HepG2 (cell line): ENCODE measurements at regions not wholly inside any gene's neighbourhood (a gene's known extent, or its start where the extent isn't known, plus 50 kb on each side); places are given as distances from the start of the nearest gene placed in this dataset.

Experiments
- ATAC-seq: fragments of 200-7000 bp; cut with Tn5 transposase; 3 replicates; pipeline ENCODE4 v1.9.1; 2020; ENCODE audit warnings: mild to moderate bottlenecking, moderate library complexity
- BruUV-seq: library from RNA; stranded (reverse); fragments of 400-500 nt; replicated peaks from 2 replicates; lab custom pipeline; 2021; lab: Mats Ljungman, UMichigan
- CTCF ChIA-PET: fragments of 300-600 bp; formaldehyde crosslinking; extraction: SDS; loops from one replicate; lab custom pipeline; 2021; ENCODE audit warnings: low total read pairs, inconsistent platforms, low intra/inter-chr PET ratio; lab: Yijun Ruan, JAX
- POLR2A ChIA-PET: fragments of 350-600 bp; sonication (Branson Sonifier 250); formaldehyde crosslinking; loops from one replicate; lab custom pipeline; 2020; ENCODE audit warnings: antibody characterized with exemption, inconsistent platforms; lab: Yijun Ruan, JAX
- DNase-seq: peaks from one replicate; pipeline ENCODE4 v3.0.0-alpha.2; 2015; ENCODE audit warnings: low spot score
- FAIRE-seq: peaks from 3 replicates; lab custom pipeline; 2011; peaks lifted over from hg19 to GRCh38; lab: Jason Lieb, UNC
- H2AFZ ChIP-seq: one replicate; pipeline ENCODE4 v1.6.1; 2011; ENCODE audit warnings: low read length, inconsistent platforms
- H3K27ac ChIP-seq: fragments of 300-600 bp; 3 replicates; pipeline ENCODE4 v1.8.0; 2011; ENCODE audit warnings: mixed run types, mild to moderate bottlenecking, mixed read lengths, low read length, inconsistent platforms; ENCODE audit not compliant: insufficient read depth; ENCODE audit errors: extremely low read length
- H3K27me3 ChIP-seq, 2 experiments: fragments of 200-600 bp in 1 of 2; 2 replicates in 1 of 2; 3 replicates in 1 of 2; pipeline versions ENCODE4 v1.6.0 to v1.8.0; 2011; ENCODE audit warnings: low read length in 2 of 2, mild to moderate bottlenecking in 2 of 2, moderate library complexity in 2 of 2, inconsistent platforms in 1 of 2; ENCODE audit not compliant: insufficient read depth in 2 of 2, control insufficient read depth in 1 of 2
- H3K36me3 ChIP-seq, 2 experiments: fragments of 200-600 bp in 1 of 2; replicated peaks in 1 of 2; 2 replicates in 1 of 2; 3 replicates in 1 of 2; pipeline versions ENCODE4 v1.5.1 to v1.8.0; 2011; ENCODE audit warnings: low read length in 2 of 2, inconsistent platforms in 1 of 2; ENCODE audit not compliant: insufficient read depth in 2 of 2, control insufficient read depth in 1 of 2
- H3K4me1 ChIP-seq: 2 replicates; pipeline ENCODE4 v1.5.1; 2012; ENCODE audit warnings: low read length, inconsistent platforms; ENCODE audit not compliant: insufficient read depth
- H3K4me2 ChIP-seq: 2 replicates; pipeline ENCODE4 v1.6.0; 2011; ENCODE audit warnings: low read depth, low read length, inconsistent platforms
- H3K4me3 ChIP-seq, 3 experiments: fragments of 200-600 bp in 1 of 3; sonication (generic), shearing (Covaris generic) in 1 of 3; replicated peaks in 1 of 3; 2 replicates each; pipeline ENCODE4 v1.5.1; 2011 to 2016; ENCODE audit warnings: low read length in 3 of 3, inconsistent platforms in 2 of 3, low read depth in 2 of 3, mild to moderate bottlenecking in 2 of 3, control low read depth in 1 of 3, mixed read lengths in 1 of 3; ENCODE audit not compliant: insufficient read depth in 1 of 3
- H3K79me2 ChIP-seq: one replicate; pipeline ENCODE4 v1.6.1; 2011; ENCODE audit warnings: low read length, inconsistent platforms; ENCODE audit not compliant: insufficient read depth
- H3K9ac ChIP-seq: 2 replicates; pipeline ENCODE4 v1.6.0; 2011; ENCODE audit warnings: mild to moderate bottlenecking, low read depth, low read length, inconsistent platforms; ENCODE audit not compliant: insufficient read depth
- H3K9me3 ChIP-seq: 2 replicates; pipeline ENCODE4 v1.5.1; 2012; ENCODE audit warnings: mild to moderate bottlenecking, low read length
- H4K20me1 ChIP-seq: 2 replicates; pipeline ENCODE4 v1.6.0; 2011; ENCODE audit warnings: inconsistent platforms, mild to moderate bottlenecking, low read length, moderate library complexity; ENCODE audit not compliant: insufficient read depth
- EED ChIP-seq: sonication (generic); formaldehyde crosslinking; IDR thresholded peaks from 2 replicates; pipeline ENCODE4 v1.5.0; 2020; ENCODE audit warnings: mild to moderate bottlenecking, missing genetic modification reagents
- GATAD2A ChIP-seq: IDR thresholded peaks from 2 replicates; pipeline ENCODE4 v1.6.1; 2016
- GFI1 ChIP-seq: sonication (generic); formaldehyde crosslinking; IDR thresholded peaks from 2 replicates; pipeline ENCODE4 v1.5.0; 2020; ENCODE audit warnings: missing genetic modification reagents, mild to moderate bottlenecking, borderline replicate concordance
- HNF4A ChIP-seq: sonication (generic); formaldehyde crosslinking; IDR thresholded peaks from 2 replicates; pipeline ENCODE4 v1.4.0; 2020; ENCODE audit warnings: missing genetic modification reagents
- KAT8 ChIP-seq: IDR thresholded peaks from 2 replicates; pipeline ENCODE4 v1.6.1; 2016; ENCODE audit warnings: missing genetic modification reagents, missing compliant biosample characterization
- NR2F2 ChIP-seq: IDR thresholded peaks from 2 replicates; pipeline ENCODE4 v1.6.1; 2012; ENCODE audit warnings: low read depth, inconsistent platforms, borderline replicate concordance
- POLR2G ChIP-seq: fragments of 200-400 bp; formaldehyde crosslinking; IDR thresholded peaks from 2 replicates; pipeline ENCODE4 v1.6.1; 2018; ENCODE audit warnings: mild to moderate bottlenecking, low read depth, low read length, moderate library complexity
- TBL1XR1 ChIP-seq: fragments of 150-350 bp; IDR thresholded peaks from 2 replicates; pipeline ENCODE4 v1.6.1; 2014; ENCODE audit warnings: borderline replicate concordance, low read length; ENCODE audit not compliant: partially characterized antibody
- TMF1 ChIP-seq: sonication (generic); formaldehyde crosslinking; IDR thresholded peaks from 2 replicates; pipeline ENCODE4 v1.8.1; 2022; ENCODE audit warnings: low read depth, missing genetic modification reagents
- ZNF569 ChIP-seq: sonication (generic); formaldehyde crosslinking; IDR thresholded peaks from 2 replicates; pipeline ENCODE4 v1.5.0; 2020; ENCODE audit warnings: mild to moderate bottlenecking, missing genetic modification reagents, moderate library complexity, borderline replicate concordance
- ZNF629 ChIP-seq: sonication (generic); formaldehyde crosslinking; conservative IDR thresholded peaks from 2 replicates; pipeline ENCODE4 v1.5.0; 2020; ENCODE audit warnings: missing genetic modification reagents
- WGBS: methylation state at CpG from one replicate; pipeline ENCODE4 v1.1.6; 2017; ENCODE audit warnings: low lambda C conversion rate; 5-methylcytosine and 5-hydroxymethylcytosine counted together
- in situ Hi-C: cut with HindIII; loops from 2 replicates; pipeline ENCODE4 v1.10.0; 2017; ENCODE audit warnings: low pct_unique_long_range_greater_than_20kb; ENCODE audit not compliant: extremely low pct_ligation_motif_present
- intact Hi-C: fragments of 100-400 bp; cut with micrococcal nuclease; formaldehyde crosslinking; loops from one replicate; pipeline ENCODE4 v1.10.0; 2022; ENCODE audit not compliant: unreplicated experiment
- TF ChIP-seq, protein P1 (sequence below): sonication (generic); formaldehyde crosslinking; conservative IDR thresholded peaks from 2 replicates; pipeline ENCODE4 v1.8.0; 2022; ENCODE audit warnings: low read depth, missing genetic modification reagents
- TF ChIP-seq, protein P2 (sequence below): sonication (generic); formaldehyde crosslinking; IDR thresholded peaks from 2 replicates; pipeline ENCODE4 v1.5.0; 2020; ENCODE audit warnings: mild to moderate bottlenecking, missing genetic modification reagents, borderline replicate concordance
- TF ChIP-seq, protein P3 (sequence below): sonication (generic); IDR thresholded peaks from 2 replicates; pipeline ENCODE4 v1.6.1; 2016; ENCODE audit warnings: low read depth, borderline replicate concordance

DNA sequence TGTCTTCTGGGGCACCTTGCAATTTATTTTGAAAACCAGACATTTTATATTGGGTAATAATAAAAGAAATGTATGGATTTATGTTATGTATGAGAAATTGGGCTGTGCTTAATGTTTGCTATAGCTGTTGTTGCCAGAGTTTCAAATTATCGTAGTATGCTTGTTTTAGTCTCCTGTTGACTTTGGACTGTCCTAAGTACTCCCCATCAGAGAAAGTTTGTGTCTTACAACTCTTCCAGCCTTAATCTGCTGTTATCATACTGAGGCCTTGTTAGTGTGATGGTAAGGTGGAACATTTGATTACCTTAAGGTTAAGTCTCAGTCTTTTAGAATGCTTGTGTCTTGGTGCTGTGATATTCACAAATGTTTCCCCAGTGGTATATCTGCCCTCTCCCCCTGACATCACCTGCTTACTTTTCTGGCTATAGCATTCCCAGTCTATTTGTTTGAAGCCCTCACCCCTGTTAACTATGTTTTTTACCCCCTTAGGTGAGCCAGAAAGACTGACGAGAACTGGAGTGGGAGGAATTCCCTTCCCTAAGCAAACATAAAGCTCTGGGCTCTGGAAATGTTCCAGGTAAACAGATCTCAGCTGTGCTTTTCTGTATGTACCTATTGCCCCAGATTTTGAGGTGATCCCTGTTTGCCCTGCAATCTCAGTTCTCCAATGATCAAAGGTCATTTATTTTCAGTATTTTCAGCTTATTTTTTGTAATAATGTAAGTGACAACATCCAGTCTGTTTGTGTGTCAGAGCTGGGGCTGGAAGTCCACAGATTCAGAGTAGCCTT is 581.1 kb upstream of the CITED2 start:
- CTCF ChIA-PET = no interaction called here
- TF ChIP-seq TMF1 (CRISPR knock-in tag) (no peak), GFI1 (CRISPR knock-in tag) (peak; percentile 91), GATAD2A (CRISPR knock-in tag) (no peak), HNF4A (CRISPR knock-in tag) (peak; percentile 44; the same call in 1 of the 2 replicates), EED (no peak), NR2F2 (no peak), ZNF569 (no peak), TBL1XR1 (no peak), ZNF629 (CRISPR knock-in tag) (peak; percentile 33; the same call in 1 of the 2 replicates), POLR2G (no peak), KAT8 (CRISPR knock-in tag) (no peak)
- TF ChIP-seq, protein P1, sequence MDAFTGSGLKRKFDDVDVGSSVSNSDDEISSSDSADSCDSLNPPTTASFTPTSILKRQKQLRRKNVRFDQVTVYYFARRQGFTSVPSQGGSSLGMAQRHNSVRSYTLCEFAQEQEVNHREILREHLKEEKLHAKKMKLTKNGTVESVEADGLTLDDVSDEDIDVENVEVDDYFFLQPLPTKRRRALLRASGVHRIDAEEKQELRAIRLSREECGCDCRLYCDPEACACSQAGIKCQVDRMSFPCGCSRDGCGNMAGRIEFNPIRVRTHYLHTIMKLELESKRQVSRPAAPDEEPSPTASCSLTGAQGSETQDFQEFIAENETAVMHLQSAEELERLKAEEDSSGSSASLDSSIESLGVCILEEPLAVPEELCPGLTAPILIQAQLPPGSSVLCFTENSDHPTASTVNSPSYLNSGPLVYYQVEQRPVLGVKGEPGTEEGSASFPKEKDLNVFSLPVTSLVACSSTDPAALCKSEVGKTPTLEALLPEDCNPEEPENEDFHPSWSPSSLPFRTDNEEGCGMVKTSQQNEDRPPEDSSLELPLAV (CRISPR knock-in tag) = no peak
- TF ChIP-seq, protein P2, sequence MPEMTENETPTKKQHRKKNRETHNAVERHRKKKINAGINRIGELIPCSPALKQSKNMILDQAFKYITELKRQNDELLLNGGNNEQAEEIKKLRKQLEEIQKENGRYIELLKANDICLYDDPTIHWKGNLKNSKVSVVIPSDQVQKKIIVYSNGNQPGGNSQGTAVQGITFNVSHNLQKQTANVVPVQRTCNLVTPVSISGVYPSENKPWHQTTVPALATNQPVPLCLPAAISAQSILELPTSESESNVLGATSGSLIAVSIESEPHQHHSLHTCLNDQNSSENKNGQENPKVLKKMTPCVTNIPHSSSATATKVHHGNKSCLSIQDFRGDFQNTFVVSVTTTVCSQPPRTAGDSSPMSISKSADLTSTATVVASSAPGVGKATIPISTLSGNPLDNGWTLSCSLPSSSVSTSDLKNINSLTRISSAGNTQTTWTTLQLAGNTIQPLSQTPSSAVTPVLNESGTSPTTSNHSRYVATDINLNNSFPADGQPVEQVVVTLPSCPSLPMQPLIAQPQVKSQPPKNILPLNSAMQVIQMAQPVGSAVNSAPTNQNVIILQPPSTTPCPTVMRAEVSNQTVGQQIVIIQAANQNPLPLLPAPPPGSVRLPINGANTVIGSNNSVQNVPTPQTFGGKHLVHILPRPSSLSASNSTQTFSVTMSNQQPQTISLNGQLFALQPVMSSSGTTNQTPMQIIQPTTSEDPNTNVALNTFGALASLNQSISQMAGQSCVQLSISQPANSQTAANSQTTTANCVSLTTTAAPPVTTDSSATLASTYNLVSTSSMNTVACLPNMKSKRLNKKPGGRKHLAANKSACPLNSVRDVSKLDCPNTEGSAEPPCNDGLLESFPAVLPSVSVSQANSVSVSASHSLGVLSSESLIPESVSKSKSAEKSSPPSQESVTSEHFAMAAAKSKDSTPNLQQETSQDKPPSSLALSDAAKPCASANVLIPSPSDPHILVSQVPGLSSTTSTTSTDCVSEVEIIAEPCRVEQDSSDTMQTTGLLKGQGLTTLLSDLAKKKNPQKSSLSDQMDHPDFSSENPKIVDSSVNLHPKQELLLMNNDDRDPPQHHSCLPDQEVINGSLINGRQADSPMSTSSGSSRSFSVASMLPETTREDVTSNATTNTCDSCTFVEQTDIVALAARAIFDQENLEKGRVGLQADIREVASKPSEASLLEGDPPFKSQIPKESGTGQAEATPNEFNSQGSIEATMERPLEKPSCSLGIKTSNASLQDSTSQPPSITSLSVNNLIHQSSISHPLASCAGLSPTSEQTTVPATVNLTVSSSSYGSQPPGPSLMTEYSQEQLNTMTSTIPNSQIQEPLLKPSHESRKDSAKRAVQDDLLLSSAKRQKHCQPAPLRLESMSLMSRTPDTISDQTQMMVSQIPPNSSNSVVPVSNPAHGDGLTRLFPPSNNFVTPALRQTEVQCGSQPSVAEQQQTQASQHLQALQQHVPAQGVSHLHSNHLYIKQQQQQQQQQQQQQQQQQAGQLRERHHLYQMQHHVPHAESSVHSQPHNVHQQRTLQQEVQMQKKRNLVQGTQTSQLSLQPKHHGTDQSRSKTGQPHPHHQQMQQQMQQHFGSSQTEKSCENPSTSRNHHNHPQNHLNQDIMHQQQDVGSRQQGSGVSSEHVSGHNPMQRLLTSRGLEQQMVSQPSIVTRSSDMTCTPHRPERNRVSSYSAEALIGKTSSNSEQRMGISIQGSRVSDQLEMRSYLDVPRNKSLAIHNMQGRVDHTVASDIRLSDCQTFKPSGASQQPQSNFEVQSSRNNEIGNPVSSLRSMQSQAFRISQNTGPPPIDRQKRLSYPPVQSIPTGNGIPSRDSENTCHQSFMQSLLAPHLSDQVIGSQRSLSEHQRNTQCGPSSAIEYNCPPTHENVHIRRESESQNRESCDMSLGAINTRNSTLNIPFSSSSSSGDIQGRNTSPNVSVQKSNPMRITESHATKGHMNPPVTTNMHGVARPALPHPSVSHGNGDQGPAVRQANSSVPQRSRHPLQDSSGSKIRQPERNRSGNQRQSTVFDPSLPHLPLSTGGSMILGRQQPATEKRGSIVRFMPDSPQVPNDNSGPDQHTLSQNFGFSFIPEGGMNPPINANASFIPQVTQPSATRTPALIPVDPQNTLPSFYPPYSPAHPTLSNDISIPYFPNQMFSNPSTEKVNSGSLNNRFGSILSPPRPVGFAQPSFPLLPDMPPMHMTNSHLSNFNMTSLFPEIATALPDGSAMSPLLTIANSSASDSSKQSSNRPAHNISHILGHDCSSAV = no peak
- TF ChIP-seq, protein P3, sequence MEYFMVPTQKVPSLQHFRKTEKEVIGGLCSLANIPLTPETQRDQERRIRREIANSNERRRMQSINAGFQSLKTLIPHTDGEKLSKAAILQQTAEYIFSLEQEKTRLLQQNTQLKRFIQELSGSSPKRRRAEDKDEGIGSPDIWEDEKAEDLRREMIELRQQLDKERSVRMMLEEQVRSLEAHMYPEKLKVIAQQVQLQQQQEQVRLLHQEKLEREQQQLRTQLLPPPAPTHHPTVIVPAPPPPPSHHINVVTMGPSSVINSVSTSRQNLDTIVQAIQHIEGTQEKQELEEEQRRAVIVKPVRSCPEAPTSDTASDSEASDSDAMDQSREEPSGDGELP = peak; percentile 68

More for the DNA sequence above, 581.1 kb upstream of the CITED2 start:
- no peak overlapping the region for H3K27ac ChIP-seq
- no peaks in the 10 kb centered on the region for H4K20me1 ChIP-seq
- intact Hi-C loops (no loop called here), in situ Hi-C loops (no loop called here)
- DNase-seq (peak; percentile 33), FAIRE-seq (no peak), ATAC-seq (no peak)
- H3K4me2 ChIP-seq = no peak overlapping the region
- POLR2A ChIA-PET = no interaction called here
- no peak overlapping the region for H3K4me3 ChIP-seq
- BruUV-seq = no TSS peak
- no peaks in the 10 kb centered on the region for H3K27me3 ChIP-seq
- H3K79me2 ChIP-seq = no peaks in the 10 kb centered on the region
- no peak overlapping the region for H2AFZ ChIP-seq
- no peak overlapping the region for H3K9ac ChIP-seq
- no peaks in the 10 kb centered on the region; the same call in 1 of the 2 replicates for H3K9me3 ChIP-seq
- peaks cover 8% of the 10 kb centered on the region; the same call in 1 of the 2 replicates for H3K4me1 ChIP-seq
- H3K36me3 ChIP-seq = no peaks in the 10 kb centered on the region
- 11% methylated on average over 2 of the region's 2 CpGs for WGBS
